ENCODE measurements at regions not wholly inside any gene's neighbourhood (a gene's known extent, or its start where the extent isn't known, plus 50 kb on each side); places are given as distances from the start of the nearest gene placed in this dataset.

- Histone ChIP-seq H3K4me1 (replicated peaks in 1 of 2; ENCODE audit: control insufficient read depth in 2 of 2, insufficient read depth in 2 of 2, low read length in 2 of 2) (no peaks in the 10 kb centered on the region), H3K27ac (ENCODE audit: extremely low read depth, low read depth, low read length) (no peak overlapping the region), H3K27me3 (ENCODE audit: control insufficient read depth in 2 of 2, insufficient read depth in 2 of 2, low read length in 2 of 2) (peaks cover 6 to 15% of the 10 kb centered on the region in 2 experiments; a peak in 4 of 5 replicates), H3K4me2 (ENCODE audit: insufficient read depth, low read length) (no peak overlapping the region), H3K9me1 (ENCODE audit: control insufficient read depth, insufficient read depth, low read length) (no peaks in the 10 kb centered on the region), H4K20me1 (replicated peaks; ENCODE audit: control insufficient read depth, insufficient read depth, low read length) (no peaks in the 10 kb centered on the region), H2AFZ (ENCODE audit: low read depth, low read length) (no peak overlapping the region), H3K79me2 (ENCODE audit: control insufficient read depth, insufficient read depth, low read length) (no peaks in the 10 kb centered on the region), H3K9ac (ENCODE audit: insufficient read depth in 1 of 2, low read depth in 2 of 2, low read length in 2 of 2) (no peak overlapping the region), H3K4me3 (no peak overlapping the region), H3K9me3 (replicated peaks; ENCODE audit: control insufficient read depth, insufficient read depth, low read depth, low read length) (peaks cover 6% of the 10 kb centered on the region), H3K36me3 (ENCODE audit: control insufficient read depth, insufficient read depth, low read length) (no peaks in the 10 kb centered on the region)
- peak; percentile 67; the same call in 1 of the 2 replicates for TF ChIP-seq FOSL1 (tag; conservative IDR thresholded peaks at IDR 0.05)
- no peak for TF ChIP-seq FIP1L1 (IDR thresholded peaks at IDR 0.05; ENCODE audit: low read depth, low read length, poor library complexity, severe bottlenecking)
- DNase-seq (ENCODE audit: extremely low read depth in 1 of 4, low spot score in 3 of 4) (no peak), FAIRE-seq (no peak), ATAC-seq (no peak)
- WGBS (ENCODE audit: insufficient coverage, low coverage, missing lambda C conversion rate), result 11% methylated on average over 7 of the region's 7 CpGs
- intact Hi-C loops (cut with micrococcal nuclease) (no loop called here), in situ Hi-C loops (cut with MboI) (no loop called here)
- ChIA-PET CTCF (ENCODE audit: low intra/inter-chr PET ratio) (no interaction called here), POLR2A (interaction anchor here (0.7 kb wide), 1 partner anchor 79 kb away, joined by 3 read pairs; no protein-coding TSS in a partner anchor)
- BruUV-seq (replicated peaks), result no TSS peak
Observed at GRCh38 chr6:4491501-4492260, 284.5 kb upstream of the CDYL start.

- WGBS (ENCODE audit: insufficient coverage, low coverage, missing lambda C conversion rate), result 4% methylated on average over 4 of the region's 4 CpGs
- in situ Hi-C loops (cut with MboI), result no loop called here
Observed at GRCh38 chr6:4489538-4489937, 286.7 kb upstream of the CDYL start.

More at GRCh38 chr6:4489538-4489937, 286.7 kb upstream of the CDYL start:
- no peak for FAIRE-seq
- Histone ChIP-seq H4K20me1 (replicated peaks; ENCODE audit: control insufficient read depth, insufficient read depth, low read length) (no peaks in the 10 kb centered on the region), H3K36me3 (ENCODE audit: control insufficient read depth, insufficient read depth, low read length) (no peaks in the 10 kb centered on the region), H2AFZ (ENCODE audit: low read depth, low read length) (no peak overlapping the region), H3K9me1 (ENCODE audit: control insufficient read depth, insufficient read depth, low read length) (no peaks in the 10 kb centered on the region), H3K27ac (ENCODE audit: extremely low read depth, low read depth, low read length) (no peak overlapping the region), H3K9me3 (replicated peaks; ENCODE audit: control insufficient read depth, insufficient read depth, low read depth, low read length) (peaks cover 6% of the 10 kb centered on the region), H3K27me3 (ENCODE audit: control insufficient read depth in 2 of 2, insufficient read depth in 2 of 2, low read length in 2 of 2) (peaks cover 10 to 16% of the 10 kb centered on the region in 2 experiments), H3K79me2 (ENCODE audit: control insufficient read depth, insufficient read depth, low read length) (no peaks in the 10 kb centered on the region), H3K9ac (ENCODE audit: insufficient read depth in 1 of 2, low read depth in 2 of 2, low read length in 2 of 2) (no peak overlapping the region), H3K4me3 (no peak overlapping the region), H3K4me2 (ENCODE audit: insufficient read depth, low read length) (no peak overlapping the region), H3K4me1 (replicated peaks in 1 of 2; ENCODE audit: control insufficient read depth in 2 of 2, insufficient read depth in 2 of 2, low read length in 2 of 2) (no peaks in the 10 kb centered on the region)
- no peak for ATAC-seq
- no TSS peak for BruUV-seq (replicated peaks)
- no peak for TF ChIP-seq CEBPB (tag; IDR thresholded peaks at IDR 0.05)
- no peak for TF ChIP-seq ZFP1 (CRISPR knock-in tag; IDR thresholded peaks at IDR 0.05)
- no peak for TF ChIP-seq SAFB2 (IDR thresholded peaks at IDR 0.05; ENCODE audit: borderline replicate concordance, low read depth, low read length, severe bottlenecking)
- no peak for TF ChIP-seq NBN (IDR thresholded peaks at IDR 0.05; ENCODE audit: low read depth)
- TF ChIP-seq THAP12 (CRISPR knock-in tag; IDR thresholded peaks at IDR 0.05), result no peak
- no peak for TF ChIP-seq ZNF239 (CRISPR knock-in tag; IDR thresholded peaks at IDR 0.05)
- intact Hi-C loops (cut with micrococcal nuclease), result no loop called here
- POLR2A ChIA-PET, result no interaction called here
- no peak for DNase-seq (ENCODE audit: extremely low read depth in 1 of 4, low spot score in 3 of 4)
- CTCF ChIA-PET (ENCODE audit: low intra/inter-chr PET ratio), result no interaction called here

All from K562 (cell line).